SKM-1 (cell line): ENCODE measurements at regions not wholly inside any gene's neighbourhood (a gene's known extent, or its start where the extent isn't known, plus 50 kb on each side); places are given as distances from the start of the nearest gene placed in this dataset.

Experiments
- DNase-seq: peaks from one replicate; lab custom pipeline; 2025; ENCODE audit not compliant: unreplicated experiment; lab: John Stamatoyannopoulos, UW

DNA sequence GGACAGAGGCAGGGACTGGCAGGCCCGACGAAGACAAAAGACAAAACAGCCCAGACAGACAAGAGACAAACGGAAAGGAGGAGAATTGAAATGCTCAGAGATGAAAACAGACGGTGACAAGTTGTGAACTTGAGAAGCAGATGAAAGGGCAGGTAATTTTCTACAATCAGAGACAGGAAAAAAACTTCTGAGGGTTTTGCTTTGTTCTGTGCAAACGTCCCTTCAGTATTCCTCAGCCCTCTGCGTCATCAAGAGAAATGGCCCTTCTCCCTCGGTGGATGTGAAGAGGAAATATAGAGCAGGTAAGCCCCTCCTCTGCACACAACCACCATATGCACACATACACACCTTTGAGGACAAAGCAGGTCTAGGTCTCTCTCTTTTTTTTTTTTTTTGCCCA, 206.6 kb downstream of the UACA start:
- DNase-seq = no peak

DNA sequence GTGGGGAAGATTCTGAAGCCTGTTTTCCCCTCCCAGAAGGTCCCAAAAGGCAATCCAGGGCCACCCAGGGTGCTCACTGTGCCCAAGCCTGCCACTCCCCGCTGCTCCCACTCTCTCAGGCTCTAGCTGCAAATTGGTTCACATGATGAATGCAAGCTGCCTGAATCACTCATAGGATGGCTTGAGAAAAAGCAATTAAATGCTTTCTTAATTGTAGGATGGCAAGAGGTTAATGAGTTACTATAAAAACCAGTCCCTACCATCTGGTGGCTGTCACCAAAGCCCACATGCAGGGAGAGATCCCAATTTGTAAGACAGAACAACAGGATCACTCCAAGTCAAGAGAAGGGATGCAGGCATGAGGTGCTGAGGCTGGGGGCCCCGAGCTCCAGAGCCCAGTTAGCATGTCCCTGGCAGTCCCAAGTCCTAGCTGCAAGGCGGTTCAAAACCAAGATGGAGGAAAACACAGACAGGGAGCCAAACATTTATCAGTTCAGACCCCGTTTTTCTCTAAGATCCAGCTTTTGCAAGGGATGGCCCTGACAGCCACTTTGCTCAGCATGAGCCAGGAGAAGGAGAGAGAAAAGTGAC, 207.1 kb downstream of the UACA start:
- DNase-seq = no peak

DNA sequence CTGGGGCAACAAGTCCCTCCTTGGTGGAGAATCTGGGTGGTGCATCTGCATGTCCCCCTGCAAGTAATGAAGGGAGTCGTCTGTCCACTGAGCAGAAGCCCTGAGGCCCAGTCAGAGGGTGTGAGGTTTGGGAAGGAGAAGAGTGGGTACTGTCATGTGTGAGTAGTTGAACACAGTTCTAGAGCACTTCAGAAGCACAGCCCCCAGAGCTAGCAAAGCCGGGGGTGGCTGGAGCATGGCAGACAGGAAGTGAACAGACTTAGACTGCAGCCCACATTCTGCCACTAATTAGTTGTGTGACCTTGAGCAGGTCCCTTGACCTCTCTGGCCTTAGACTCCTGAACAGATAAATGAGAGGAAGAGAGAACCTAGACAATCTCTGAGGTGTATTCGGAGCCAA, 207.6 kb downstream of the UACA start:
- no peak for DNase-seq

GRCh38 chr15:70547846-70548487, 215.4 kb downstream of the UACA start:
- DNase-seq = no peak

- no peak for DNase-seq
Observed at GRCh38 chr15:70545526-70545925, 217.8 kb downstream of the UACA start.

DNA sequence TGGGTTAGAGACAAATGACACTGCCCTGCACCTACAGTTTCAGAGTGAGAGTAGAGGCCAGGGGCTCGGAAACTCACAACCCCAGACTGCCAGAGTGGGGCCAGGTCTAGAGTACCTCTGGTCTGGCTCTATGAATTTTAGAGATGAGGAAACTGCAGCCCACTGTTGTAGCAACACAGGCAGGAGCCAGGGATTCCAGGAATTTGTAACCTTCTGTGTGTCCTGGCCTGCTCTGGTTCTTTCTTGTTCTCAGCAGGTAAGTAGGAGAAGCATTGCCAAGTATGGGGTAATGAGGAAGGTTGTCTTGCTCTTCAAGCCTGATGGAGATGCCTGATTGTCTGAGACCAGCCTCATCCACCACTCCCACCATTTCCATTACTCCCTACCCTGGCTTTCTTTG, 221.8 kb downstream of the UACA start:
- DNase-seq = no peak

DNA sequence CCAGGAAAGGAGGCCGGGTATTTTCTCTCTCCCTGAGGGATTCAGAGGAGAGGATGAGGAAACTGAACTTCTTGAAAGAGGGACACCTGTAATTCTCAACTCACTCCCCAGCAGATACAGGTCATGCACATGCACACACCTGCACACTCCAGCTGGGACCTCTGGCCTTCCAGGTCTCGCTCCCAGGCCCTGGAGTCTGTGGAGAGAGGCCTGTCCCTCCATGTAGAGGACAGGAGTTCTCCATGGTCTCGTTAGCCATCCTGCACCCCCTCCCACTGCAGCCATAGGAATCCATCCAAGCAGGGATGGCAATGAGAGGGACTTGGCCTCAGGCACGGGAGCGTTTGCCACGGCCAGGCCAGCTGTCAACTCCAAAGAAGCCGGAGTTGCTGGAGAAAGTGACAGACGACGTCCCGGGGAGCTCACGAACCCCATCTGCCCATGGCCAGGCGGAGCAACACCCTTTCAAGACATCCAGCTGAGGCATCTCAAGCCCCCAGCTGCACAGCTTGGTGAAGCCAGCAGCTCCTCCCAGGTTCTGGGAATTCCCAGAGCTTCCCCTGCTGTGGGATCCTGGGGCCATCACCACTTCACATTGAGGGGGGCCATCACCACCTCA, 223.3 kb downstream of the UACA start:
- no peak for DNase-seq

DNA sequence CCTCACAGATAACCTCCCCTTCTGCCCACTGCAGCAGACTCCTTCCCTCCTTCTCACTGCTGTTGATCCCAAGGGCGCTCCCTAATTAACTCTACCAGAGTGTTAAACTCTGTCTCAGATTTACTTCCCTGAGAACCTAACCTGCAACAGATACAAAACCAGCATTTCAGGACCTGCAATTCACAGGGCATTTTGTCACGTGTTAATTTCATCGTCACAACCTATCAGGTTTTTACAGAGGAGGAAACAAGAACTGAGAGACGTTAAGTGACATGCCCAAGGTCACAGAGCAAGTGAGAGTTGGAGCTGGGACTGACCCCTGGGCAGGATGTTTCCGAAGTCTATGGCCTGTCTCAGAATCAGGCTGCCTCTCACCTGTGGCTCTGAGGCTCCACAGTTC, 223.9 kb downstream of the UACA start:
- DNase-seq = no peak

DNA sequence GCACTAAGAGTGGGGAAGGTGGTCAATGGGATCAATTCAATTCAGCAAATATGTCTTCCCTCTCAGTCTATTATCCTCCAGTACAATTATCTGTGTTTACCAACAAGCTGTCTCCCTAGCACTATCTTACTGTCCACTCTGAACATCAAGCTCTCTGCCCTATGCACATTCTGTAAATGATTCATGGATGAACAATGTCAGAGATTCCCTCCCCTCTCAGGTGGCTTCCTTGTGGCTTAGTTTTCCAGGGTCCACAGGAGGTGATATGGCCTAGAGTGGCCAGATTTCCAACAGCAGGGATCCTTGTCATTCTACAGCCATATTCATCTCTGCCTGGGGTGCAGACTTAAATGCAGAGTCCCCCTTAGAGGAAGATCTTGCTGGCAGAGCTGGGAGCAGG, 225.1 kb downstream of the UACA start:
- DNase-seq = no peak

DNA sequence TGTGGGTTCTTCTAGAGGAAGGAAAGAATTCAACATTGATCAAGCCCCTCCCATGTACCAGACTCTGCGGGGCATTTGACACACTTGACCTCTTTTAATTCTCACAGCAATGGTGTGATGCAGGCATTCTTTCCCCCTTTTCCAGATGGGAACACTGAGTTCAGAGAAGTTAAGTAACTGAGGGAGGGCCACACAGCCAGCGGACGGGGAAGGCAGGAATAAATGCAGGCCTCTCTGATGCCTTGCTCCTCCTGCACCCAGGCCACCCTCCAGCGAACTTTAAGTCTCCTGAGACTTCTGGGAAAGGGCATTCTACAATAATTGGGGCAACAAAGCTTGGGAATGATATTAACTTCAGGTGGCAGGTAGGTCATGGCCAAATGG, 227.4 kb downstream of the UACA start:
- DNase-seq = no peak

- DNase-seq = no peak
Observed at GRCh38 chr15:70535071-70535954, 228.0 kb downstream of the UACA start.

- no peak for DNase-seq
Observed at GRCh38 chr15:70533931-70534742, 229.2 kb downstream of the UACA start.

DNA sequence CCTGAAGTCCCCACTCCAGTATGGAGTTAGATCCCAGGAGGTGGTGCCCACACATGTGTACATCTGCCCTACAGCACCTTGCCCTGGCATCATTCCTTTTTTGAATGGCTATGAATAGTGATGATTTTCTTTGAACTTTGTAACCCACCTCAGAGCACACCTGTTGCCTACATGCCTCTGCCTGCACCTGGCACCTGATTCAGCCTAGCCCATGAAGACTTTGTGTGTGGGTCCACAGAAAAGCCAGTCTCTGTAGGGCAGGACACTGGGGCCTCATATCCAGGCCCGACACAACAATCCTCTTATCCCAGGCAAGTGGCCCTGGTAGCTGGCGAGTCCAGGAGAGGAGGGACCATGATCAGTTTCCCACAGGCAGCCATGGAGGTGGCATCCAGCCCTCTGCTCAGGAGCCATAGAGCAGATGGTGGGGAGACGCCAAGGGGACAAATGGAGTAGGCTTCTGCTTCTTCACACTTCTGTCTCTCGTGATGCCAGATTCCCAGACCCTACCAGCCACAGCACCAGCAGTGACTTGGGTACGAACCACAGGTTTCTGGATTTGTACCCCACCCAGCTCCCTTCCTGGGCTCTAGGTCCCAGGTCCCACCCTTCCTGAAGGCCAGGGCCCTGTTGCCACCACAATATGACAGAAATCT, 230.7 kb downstream of the UACA start:
- no peak for DNase-seq

GRCh38 chr15:70531576-70531975, 231.8 kb downstream of the UACA start:
- DNase-seq = no peak

DNA sequence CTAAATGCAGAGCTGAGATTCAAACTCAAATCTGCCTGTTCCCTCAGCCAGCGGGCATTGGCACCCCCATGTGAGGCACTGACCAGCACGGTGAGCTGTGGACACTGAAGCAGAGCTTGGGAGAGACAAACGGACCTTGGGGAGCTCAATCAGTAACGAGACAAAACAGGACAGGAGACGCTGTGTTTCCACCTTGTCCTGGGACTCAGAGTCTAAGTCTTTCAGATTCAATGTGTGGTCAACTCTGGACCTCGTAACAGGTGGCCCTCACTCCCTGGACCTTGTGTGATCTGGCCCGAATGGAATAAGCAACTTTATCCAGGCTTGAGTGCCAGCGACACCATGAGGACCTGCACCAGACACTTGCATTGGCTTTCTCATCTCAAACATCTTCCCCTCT, 232.5 kb downstream of the UACA start:
- no peak for DNase-seq

GRCh38 chr15:70530503-70530902, 232.9 kb downstream of the UACA start:
- no peak for DNase-seq

DNA sequence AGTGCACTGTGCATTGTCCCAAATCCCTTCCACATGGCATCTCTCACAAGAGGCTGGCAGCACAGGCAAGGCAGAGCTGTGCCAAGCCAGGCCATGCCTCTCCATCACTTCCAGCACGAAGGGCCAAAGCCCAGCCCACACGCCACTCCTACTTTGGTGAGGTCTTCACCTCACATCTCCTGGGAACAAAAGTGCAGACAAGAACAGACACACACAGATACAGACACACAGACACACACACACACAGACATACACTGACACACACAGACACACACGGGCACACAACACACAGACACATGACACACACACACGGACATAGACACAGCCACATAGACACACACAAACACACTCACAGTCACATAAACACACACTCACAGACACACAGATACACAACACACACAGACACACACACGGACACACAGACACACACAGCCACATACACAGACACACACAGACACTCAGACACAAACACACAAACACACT, 233.3 kb downstream of the UACA start:
- no peak for DNase-seq

DNA sequence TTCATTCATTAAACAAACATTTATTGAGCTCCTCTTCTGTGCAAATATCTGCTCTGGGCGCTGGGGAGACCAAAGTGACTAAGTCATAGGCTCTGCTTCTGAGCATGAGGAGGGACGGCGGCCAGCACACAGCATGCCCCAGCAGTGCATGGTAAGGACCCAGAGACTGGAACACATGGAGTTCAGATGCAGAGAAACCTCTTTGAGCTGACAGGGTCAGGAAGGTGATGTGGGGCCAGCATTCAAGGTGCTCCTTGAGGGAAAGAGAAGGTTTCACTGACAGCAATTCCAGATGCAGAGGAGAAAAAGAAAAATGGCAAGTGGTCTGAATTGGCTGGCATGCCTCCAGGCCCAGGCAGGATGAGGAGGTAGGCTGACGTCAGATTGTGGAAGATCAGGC, 234.5 kb downstream of the UACA start:
- DNase-seq = no peak

GRCh38 chr15:70528270-70528706, 235.1 kb downstream of the UACA start:
- DNase-seq = peak; percentile 64

DNA sequence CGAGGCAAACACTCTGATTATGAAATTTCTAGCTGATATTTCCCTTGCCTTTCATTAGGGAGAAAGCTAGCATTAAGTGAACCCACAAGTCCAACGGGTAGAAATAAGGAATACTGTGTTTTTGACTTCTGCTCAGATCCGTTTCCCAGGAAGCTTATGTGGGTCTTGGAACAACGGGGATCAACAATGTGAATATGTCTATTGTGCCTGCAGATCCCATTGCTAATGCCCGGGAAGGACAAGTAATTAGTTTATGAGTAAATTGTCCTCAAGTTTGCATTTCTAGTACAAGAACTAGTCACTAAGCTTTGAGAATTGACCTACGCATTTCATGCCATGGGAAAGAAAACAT, 236.4 kb downstream of the UACA start:
- no peak for DNase-seq
